Ovary (tissue), 7 donors: ENCODE measurements at regions not wholly inside any gene's neighbourhood (a gene's known extent, or its start where the extent isn't known, plus 50 kb on each side); places are given as distances from the start of the nearest gene placed in this dataset.

Experiments used
- DNase-seq, 5 donors: peaks; one replicate each; pipeline ENCODE4 v3.0.0-alpha.2; 2019 to 2020
- H3K27ac ChIP-seq, 2 donors: fragments of 200-600 bp; one replicate each; pipeline versions ENCODE4 v1.5.1 to v1.8.0; 2019 to 2022
- H3K27me3 ChIP-seq: fragments of 200-600 bp; one replicate; pipeline ENCODE4 v1.8.0; 2022
- H3K36me3 ChIP-seq: fragments of 200-600 bp; sonication (generic); one replicate; pipeline ENCODE4 v1.5.1; 2019
- H3K4me1 ChIP-seq: one replicate; pipeline ENCODE4 v1.8.1; 2013; ENCODE audit warnings: mild to moderate bottlenecking, moderate library complexity; ENCODE audit not compliant: insufficient read depth
- H3K4me3 ChIP-seq: fragments of 200-600 bp; sonication (generic); one replicate; pipeline ENCODE4 v1.5.1; 2017
- H3K9me3 ChIP-seq, 2 donors: fragments of 200-600 bp in 1 of 2; sonication (generic) in 1 of 2; one replicate each; pipeline versions ENCODE4 v1.5.1 to v1.8.1; 2013 to 2019; ENCODE audit warnings: mild to moderate bottlenecking in 1 of 2, moderate library complexity in 1 of 2
- CTCF ChIP-seq, 3 donors: fragments of 450-650 bp in 2 of 3; fragments of 200-600 bp in 1 of 3; IDR thresholded peaks; one replicate each; pipeline versions ENCODE4 v1.5.1 to v1.8.0; 2016 to 2022; ENCODE audit warnings: antibody characterized with exemption in 3 of 3, mild to moderate bottlenecking in 1 of 3
- EP300 ChIP-seq: sonication (generic); formaldehyde crosslinking; IDR thresholded peaks from one replicate; pipeline ENCODE4 v1.6.1; 2017; ENCODE audit warnings: antibody characterized with exemption
- POLR2A ChIP-seq: fragments of 450-650 bp; IDR thresholded peaks from one replicate; pipeline ENCODE4 v1.6.1; 2017; ENCODE audit warnings: antibody characterized with exemption, mild to moderate bottlenecking, moderate library complexity
- WGBS, 3 donors: extraction: QIAGEN DNeasy Blood & Tissue Kit in 1 of 3; methylation state at CpG; one replicate each; pipeline versions ENCODE4 v1.1.5 to v1.1.7; 2013 to 2017; 5-methylcytosine and 5-hydroxymethylcytosine counted together
- intact Hi-C, 4 donors: fragments of 100-400 bp; cut with DNase I; formaldehyde crosslinking; loops; one replicate each; pipeline versions ENCODE4 v1.11.0 to v1.15.1; 2022 to 2023
- donor health status: DM: no; HTN: no; CAD: no; lungs with moderate emphysema.
- donor health status: DM: no; HTN: no; CAD: no.
- donor health status: Bipolar disorder and iron deficiency.
- donor health status: DM: no; HTN: no; CAD: no.
- donor health status: DM: yes; HTN: yes; CAD: no.

GRCh38 chr12:91951571-91951970 lies 194.1 kb downstream of the BTG1 start:
- Histone ChIP-seq H3K4me3 (no peak overlapping the region), H3K36me3 (no peaks in the 10 kb centered on the region), H3K4me1 (no peaks in the 10 kb centered on the region), H3K9me3 (no peaks in the 10 kb centered on the region), H3K27ac (no peak overlapping the region), H3K27me3 (no peaks in the 10 kb centered on the region)
- DNase-seq: no peak
- intact Hi-C loops: no loop called here
- TF ChIP-seq CTCF (IDR thresholded peaks at IDR 0.05): no peak
- no peak for TF ChIP-seq EP300
- TF ChIP-seq POLR2A: no peak
- WGBS, 3 donors: 91 to 98% (median 97%) methylated on average over 5 of the region's 5 CpGs

GRCh38 chr12:91948504-91948903 lies 197.1 kb downstream of the BTG1 start:
- Histone ChIP-seq H3K27me3 (no peaks in the 10 kb centered on the region), H3K36me3 (no peaks in the 10 kb centered on the region), H3K9me3 (no peaks in the 10 kb centered on the region), H3K4me1 (no peaks in the 10 kb centered on the region), H3K4me3 (no peak overlapping the region), H3K27ac (no peak overlapping the region)
- 39 to 49% (median 48%) methylated on average over 3 of the region's 3 CpGs for WGBS, 3 donors
- no peak for DNase-seq
- TF ChIP-seq EP300 (no peak), POLR2A (no peak), CTCF (IDR thresholded peaks at IDR 0.05) (no peak)
- intact Hi-C loops: no loop called here

- no peaks in the 10 kb centered on the region for H3K27me3 ChIP-seq
- no peak for DNase-seq
- no peak for TF ChIP-seq CTCF (IDR thresholded peaks at IDR 0.05)
- no peak for TF ChIP-seq EP300
- no peak for TF ChIP-seq POLR2A
- no peak overlapping the region for H3K4me3 ChIP-seq
- WGBS, 3 donors: 77 to 80% (median 79%) methylated on average over 5 of the region's 5 CpGs
- H3K9me3 ChIP-seq: no peaks in the 10 kb centered on the region
- no peaks in the 10 kb centered on the region for H3K36me3 ChIP-seq
- no peak overlapping the region for H3K27ac ChIP-seq
- intact Hi-C loops: no loop called here
- H3K4me1 ChIP-seq: no peaks in the 10 kb centered on the region
Measured at GRCh38 chr12:91947459-91947858, 198.2 kb downstream of the BTG1 start.

- Histone ChIP-seq H3K9me3 (no peaks in the 10 kb centered on the region), H3K4me1 (no peaks in the 10 kb centered on the region), H3K36me3 (no peaks in the 10 kb centered on the region), H3K27ac (no peak overlapping the region), H3K4me3 (no peak overlapping the region), H3K27me3 (no peaks in the 10 kb centered on the region)
- 73 to 95% (median 83%) methylated on average over 1 of the region's 1 CpG for WGBS, 3 donors
- TF ChIP-seq POLR2A (no peak), CTCF (IDR thresholded peaks at IDR 0.05) (no peak), EP300 (no peak)
- DNase-seq: no peak
- intact Hi-C loops: no loop called here
Measured at GRCh38 chr12:91944637-91945036, 201.0 kb downstream of the BTG1 start.
